GM12875 (cell line): ENCODE measurements at regions not wholly inside any gene's neighbourhood (a gene's known extent, or its start where the extent isn't known, plus 50 kb on each side); places are given as distances from the start of the nearest gene placed in this dataset.

ENCODE experiments used
- H3K4me3 ChIP-seq: one replicate; pipeline ENCODE4 v1.5.1; 2011; ENCODE audit warnings: low read depth, low read length, control low read depth
- TF ChIP-seq, protein P1 (sequence below): IDR thresholded peaks from 2 replicates; pipeline ENCODE4 v1.5.1; 2011; ENCODE audit warnings: low read depth, mild to moderate bottlenecking, control low read depth, inconsistent platforms, low read length, moderate library complexity, borderline replicate concordance; ENCODE audit not compliant: insufficient read depth

DNA sequence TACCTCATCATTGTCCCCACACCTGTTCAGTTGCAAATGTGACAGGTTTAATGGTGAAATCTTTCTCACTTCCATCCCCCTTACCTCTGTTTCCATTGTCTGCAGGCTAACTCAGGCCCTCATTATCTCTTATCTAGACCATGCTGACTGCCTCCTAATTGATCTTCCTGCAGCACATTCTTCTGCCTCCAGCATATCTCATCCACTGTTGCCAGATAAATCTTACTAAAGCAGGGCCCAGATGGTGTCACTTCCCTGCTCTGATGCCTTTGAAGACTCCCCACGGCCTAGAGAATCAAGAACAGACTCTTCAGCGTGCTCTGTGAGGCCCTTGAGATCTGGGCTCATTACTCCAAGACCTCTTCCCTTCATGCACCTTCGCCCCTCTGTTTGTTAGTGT lies 230.1 kb downstream of the DUSP10 start:
- H3K4me3 ChIP-seq, result no peak overlapping the region
- TF ChIP-seq, protein P1, sequence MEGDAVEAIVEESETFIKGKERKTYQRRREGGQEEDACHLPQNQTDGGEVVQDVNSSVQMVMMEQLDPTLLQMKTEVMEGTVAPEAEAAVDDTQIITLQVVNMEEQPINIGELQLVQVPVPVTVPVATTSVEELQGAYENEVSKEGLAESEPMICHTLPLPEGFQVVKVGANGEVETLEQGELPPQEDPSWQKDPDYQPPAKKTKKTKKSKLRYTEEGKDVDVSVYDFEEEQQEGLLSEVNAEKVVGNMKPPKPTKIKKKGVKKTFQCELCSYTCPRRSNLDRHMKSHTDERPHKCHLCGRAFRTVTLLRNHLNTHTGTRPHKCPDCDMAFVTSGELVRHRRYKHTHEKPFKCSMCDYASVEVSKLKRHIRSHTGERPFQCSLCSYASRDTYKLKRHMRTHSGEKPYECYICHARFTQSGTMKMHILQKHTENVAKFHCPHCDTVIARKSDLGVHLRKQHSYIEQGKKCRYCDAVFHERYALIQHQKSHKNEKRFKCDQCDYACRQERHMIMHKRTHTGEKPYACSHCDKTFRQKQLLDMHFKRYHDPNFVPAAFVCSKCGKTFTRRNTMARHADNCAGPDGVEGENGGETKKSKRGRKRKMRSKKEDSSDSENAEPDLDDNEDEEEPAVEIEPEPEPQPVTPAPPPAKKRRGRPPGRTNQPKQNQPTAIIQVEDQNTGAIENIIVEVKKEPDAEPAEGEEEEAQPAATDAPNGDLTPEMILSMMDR, result no peak

DNA sequence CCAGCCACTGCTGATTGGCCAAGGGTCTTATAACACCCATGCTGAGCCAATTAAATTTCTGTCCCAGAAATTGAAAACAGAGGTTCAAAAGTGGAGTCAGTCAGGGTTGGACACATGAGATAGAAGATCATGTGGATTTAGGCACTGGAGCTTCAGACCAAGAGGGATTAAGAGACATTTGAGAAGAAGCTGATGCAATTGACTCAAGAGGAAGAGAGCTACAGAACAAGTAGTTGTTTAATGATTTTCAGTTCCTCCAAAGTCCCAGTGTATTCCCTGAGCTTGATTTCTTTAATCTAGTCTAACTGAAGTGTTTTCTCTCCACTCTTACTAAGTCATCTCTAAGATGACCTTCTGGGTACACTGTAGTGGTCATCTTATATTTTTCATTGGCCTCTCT lies 227.1 kb downstream of the DUSP10 start:
- no peak overlapping the region for H3K4me3 ChIP-seq
- TF ChIP-seq, protein P1, result no peak

DNA sequence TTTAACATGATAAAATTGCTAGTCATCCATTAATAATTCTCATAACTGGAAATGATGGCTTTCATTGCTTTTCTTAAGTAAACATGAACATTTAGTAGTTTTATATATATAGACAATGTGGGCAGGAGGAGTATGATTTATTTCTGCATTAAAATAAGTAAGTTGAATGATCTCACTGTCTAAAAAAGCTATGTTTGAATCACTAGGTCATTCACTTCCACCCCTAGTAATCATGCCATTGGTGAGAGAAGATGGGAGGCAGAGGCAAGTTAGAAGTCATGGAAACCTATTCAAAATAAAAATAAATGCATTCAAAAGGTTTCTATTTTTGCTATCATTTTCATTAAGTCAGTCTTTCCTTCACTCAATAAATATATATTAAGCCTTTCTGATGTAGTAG lies 226.4 kb downstream of the DUSP10 start:
- TF ChIP-seq, protein P1, result no peak
- H3K4me3 ChIP-seq, result no peak overlapping the region

DNA sequence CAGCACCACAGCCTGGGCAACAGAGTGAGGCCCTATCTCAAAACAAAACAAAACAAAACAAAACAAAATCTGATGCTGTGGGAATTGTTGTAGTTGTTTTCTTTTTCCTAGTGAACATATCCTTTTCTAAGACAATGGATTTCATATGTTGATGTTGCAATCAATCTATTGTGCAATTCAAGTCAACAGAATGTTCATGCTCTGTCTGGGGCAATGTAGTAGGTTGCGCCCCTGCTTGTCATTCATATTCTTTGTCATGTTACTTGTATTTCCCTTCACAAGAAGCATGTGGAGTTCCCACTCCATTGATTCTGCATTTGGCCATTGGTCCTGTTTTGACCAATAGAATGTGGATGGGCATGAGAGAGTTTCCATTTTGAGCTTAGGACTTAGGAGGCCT lies 223.9 kb downstream of the DUSP10 start:
- TF ChIP-seq, protein P1, result no peak
- H3K4me3 ChIP-seq, result no peak overlapping the region

DNA sequence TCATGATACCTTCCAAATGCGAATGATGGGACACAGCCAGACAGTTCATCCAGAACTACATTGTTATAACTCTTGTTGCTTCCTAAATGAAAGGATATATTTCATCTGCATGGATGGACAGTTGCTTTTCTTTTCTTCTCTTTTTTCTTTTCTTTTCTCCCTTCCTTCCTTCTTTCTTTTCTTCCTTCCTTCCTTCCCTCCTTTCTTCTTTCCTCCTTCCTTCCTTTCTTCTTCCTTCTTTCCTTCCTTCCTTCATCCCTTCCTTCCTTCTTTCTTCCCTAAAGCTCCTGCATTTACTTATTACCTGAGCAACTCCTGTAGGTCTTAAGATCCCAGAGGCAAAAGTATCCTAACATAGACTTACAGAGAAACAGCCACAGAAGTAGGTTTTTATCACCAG lies 221.6 kb downstream of the DUSP10 start:
- H3K4me3 ChIP-seq, result no peak overlapping the region
- TF ChIP-seq, protein P1, result no peak

DNA sequence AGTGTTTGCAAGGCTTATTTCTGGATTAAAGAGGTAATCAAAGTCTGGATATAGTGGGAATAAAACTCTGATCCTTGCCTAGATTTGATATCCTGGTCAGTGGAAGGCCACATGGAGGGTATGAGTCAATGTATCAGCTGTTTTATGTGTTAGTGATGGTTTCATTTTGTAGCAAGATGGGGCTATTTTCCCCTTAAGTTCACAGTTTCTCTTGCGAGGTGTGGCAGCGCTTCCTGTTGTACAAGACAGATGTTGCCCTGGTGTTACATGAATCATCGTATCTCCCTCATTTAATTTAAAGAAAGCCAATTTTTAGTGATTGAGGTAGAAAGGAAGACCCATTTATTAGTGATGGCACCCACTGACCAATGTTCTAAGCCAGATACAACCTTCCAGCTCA lies 220.2 kb downstream of the DUSP10 start:
- H3K4me3 ChIP-seq, result no peak overlapping the region
- TF ChIP-seq, protein P1, result no peak

DNA sequence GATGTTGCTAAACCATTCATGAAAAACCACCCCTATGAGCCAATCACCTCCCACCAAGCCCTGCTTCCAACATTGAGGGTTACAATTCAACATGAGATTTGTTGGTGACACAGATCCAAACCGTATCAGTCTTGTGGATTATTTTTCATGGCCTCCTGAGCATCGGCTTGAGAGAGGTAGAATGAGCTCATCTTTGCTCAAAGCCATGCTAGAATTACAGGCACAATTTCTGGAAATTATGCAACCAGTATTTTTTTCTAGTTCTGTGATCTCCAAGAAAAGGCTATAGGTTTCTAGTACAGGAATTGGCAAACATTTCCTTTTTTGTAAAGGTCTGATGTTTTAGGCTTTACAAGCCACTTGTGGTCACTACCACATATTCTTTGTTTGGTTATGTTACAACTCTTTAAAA lies 219.4 kb downstream of the DUSP10 start:
- TF ChIP-seq, protein P1, result no peak
- H3K4me3 ChIP-seq, result no peak overlapping the region
